H1 (cell line): ENCODE measurements at regions not wholly inside any gene's neighbourhood (a gene's known extent, or its start where the extent isn't known, plus 50 kb on each side); places are given as distances from the start of the nearest gene placed in this dataset.

Source experiments
- ASH2L ChIP-seq: fragments of 200-600, 300-600 bp; sonication (generic); IDR thresholded peaks from one replicate; pipeline ENCODE4 v1.7.1; 2017; ENCODE audit warnings: low read length
- ATF2 ChIP-seq: IDR thresholded peaks from 2 replicates; pipeline ENCODE4 v1.6.1; 2012; ENCODE audit warnings: low read length, inconsistent platforms
- CTBP2 ChIP-seq: IDR thresholded peaks from 2 replicates; pipeline ENCODE4 v1.7.0; 2011; ENCODE audit warnings: borderline replicate concordance, mild to moderate bottlenecking, moderate library complexity, mixed read lengths, low read length; ENCODE audit not compliant: insufficient read depth, insufficient read length
- SAP30 ChIP-seq: fragments of 300-600 bp; sonication (generic); IDR thresholded peaks from 2 replicates; pipeline ENCODE4 v1.7.1; 2012; ENCODE audit warnings: low read length, moderate library complexity, mild to moderate bottlenecking, inconsistent platforms; ENCODE audit not compliant: insufficient read depth, insufficient replicate concordance
- SIN3A ChIP-seq, 2 experiments: IDR thresholded peaks in 1 of 2; conservative IDR thresholded peaks in 1 of 2; 2 replicates each; pipeline ENCODE4 v1.6.1; 2011 to 2012; ENCODE audit warnings: low read length in 2 of 2, improper control_type of control experiment in 1 of 2, low read depth in 1 of 2, mild to moderate bottlenecking in 1 of 2
- SP2 ChIP-seq: IDR thresholded peaks from 2 replicates; pipeline ENCODE4 v1.6.1; 2012; ENCODE audit warnings: mild to moderate bottlenecking, low read length, inconsistent platforms
- SRF ChIP-seq: IDR thresholded peaks from 2 replicates; pipeline ENCODE4 v1.6.1; 2011; ENCODE audit warnings: mild to moderate bottlenecking, low read depth, low read length, moderate library complexity
- TAF7 ChIP-seq: optimal IDR thresholded peaks from 2 replicates; pipeline ENCODE3; 2011; ENCODE audit warnings: low read depth, mild to moderate bottlenecking, inconsistent platforms, low read length, moderate library complexity, borderline replicate concordance
- TF ChIP-seq, protein P1 (sequence below): fragments of 300-600 bp; sonication (generic); IDR thresholded peaks from 2 replicates; pipeline ENCODE4 v1.7.1; 2012; ENCODE audit warnings: low read length, moderate library complexity, mild to moderate bottlenecking, inconsistent platforms; ENCODE audit not compliant: insufficient replicate concordance

GRCh38 chr22:34645375-34645774, 420.6 kb upstream of the ISX start (continued):
- no peak for TF ChIP-seq ATF2
- TF ChIP-seq TAF7 = no peak
- no peak for TF ChIP-seq SAP30
- TF ChIP-seq, protein P1, sequence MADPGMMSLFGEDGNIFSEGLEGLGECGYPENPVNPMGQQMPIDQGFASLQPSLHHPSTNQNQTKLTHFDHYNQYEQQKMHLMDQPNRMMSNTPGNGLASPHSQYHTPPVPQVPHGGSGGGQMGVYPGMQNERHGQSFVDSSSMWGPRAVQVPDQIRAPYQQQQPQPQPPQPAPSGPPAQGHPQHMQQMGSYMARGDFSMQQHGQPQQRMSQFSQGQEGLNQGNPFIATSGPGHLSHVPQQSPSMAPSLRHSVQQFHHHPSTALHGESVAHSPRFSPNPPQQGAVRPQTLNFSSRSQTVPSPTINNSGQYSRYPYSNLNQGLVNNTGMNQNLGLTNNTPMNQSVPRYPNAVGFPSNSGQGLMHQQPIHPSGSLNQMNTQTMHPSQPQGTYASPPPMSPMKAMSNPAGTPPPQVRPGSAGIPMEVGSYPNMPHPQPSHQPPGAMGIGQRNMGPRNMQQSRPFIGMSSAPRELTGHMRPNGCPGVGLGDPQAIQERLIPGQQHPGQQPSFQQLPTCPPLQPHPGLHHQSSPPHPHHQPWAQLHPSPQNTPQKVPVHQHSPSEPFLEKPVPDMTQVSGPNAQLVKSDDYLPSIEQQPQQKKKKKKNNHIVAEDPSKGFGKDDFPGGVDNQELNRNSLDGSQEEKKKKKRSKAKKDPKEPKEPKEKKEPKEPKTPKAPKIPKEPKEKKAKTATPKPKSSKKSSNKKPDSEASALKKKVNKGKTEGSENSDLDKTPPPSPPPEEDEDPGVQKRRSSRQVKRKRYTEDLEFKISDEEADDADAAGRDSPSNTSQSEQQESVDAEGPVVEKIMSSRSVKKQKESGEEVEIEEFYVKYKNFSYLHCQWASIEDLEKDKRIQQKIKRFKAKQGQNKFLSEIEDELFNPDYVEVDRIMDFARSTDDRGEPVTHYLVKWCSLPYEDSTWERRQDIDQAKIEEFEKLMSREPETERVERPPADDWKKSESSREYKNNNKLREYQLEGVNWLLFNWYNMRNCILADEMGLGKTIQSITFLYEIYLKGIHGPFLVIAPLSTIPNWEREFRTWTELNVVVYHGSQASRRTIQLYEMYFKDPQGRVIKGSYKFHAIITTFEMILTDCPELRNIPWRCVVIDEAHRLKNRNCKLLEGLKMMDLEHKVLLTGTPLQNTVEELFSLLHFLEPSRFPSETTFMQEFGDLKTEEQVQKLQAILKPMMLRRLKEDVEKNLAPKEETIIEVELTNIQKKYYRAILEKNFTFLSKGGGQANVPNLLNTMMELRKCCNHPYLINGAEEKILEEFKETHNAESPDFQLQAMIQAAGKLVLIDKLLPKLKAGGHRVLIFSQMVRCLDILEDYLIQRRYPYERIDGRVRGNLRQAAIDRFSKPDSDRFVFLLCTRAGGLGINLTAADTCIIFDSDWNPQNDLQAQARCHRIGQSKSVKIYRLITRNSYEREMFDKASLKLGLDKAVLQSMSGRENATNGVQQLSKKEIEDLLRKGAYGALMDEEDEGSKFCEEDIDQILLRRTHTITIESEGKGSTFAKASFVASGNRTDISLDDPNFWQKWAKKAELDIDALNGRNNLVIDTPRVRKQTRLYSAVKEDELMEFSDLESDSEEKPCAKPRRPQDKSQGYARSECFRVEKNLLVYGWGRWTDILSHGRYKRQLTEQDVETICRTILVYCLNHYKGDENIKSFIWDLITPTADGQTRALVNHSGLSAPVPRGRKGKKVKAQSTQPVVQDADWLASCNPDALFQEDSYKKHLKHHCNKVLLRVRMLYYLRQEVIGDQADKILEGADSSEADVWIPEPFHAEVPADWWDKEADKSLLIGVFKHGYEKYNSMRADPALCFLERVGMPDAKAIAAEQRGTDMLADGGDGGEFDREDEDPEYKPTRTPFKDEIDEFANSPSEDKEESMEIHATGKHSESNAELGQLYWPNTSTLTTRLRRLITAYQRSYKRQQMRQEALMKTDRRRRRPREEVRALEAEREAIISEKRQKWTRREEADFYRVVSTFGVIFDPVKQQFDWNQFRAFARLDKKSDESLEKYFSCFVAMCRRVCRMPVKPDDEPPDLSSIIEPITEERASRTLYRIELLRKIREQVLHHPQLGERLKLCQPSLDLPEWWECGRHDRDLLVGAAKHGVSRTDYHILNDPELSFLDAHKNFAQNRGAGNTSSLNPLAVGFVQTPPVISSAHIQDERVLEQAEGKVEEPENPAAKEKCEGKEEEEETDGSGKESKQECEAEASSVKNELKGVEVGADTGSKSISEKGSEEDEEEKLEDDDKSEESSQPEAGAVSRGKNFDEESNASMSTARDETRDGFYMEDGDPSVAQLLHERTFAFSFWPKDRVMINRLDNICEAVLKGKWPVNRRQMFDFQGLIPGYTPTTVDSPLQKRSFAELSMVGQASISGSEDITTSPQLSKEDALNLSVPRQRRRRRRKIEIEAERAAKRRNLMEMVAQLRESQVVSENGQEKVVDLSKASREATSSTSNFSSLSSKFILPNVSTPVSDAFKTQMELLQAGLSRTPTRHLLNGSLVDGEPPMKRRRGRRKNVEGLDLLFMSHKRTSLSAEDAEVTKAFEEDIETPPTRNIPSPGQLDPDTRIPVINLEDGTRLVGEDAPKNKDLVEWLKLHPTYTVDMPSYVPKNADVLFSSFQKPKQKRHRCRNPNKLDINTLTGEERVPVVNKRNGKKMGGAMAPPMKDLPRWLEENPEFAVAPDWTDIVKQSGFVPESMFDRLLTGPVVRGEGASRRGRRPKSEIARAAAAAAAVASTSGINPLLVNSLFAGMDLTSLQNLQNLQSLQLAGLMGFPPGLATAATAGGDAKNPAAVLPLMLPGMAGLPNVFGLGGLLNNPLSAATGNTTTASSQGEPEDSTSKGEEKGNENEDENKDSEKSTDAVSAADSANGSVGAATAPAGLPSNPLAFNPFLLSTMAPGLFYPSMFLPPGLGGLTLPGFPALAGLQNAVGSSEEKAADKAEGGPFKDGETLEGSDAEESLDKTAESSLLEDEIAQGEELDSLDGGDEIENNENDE = no peak
- TF ChIP-seq SRF = no peak
- TF ChIP-seq CTBP2 = no peak
- TF ChIP-seq ASH2L = no peak
- TF ChIP-seq SIN3A (conservative IDR thresholded peaks at IDR 0.05 in 1 of 2, IDR thresholded peaks at IDR 0.05 in 1 of 2; ENCODE audit: low read depth in 1 of 2, low read length in 2 of 2) = no peak
- TF ChIP-seq SP2 = no peak
